HG02885 (cell line): ENCODE measurements at regions not wholly inside any gene's neighbourhood (a gene's known extent, or its start where the extent isn't known, plus 50 kb on each side); places are given as distances from the start of the nearest gene placed in this dataset.
"Not testable (repeated sequence)": the region's sequence is repeated elsewhere in the genome, so short reads cannot be mapped to it uniquely, and the experiment has no call there.

Experiments
- ATAC-seq: cut with Tn5 transposase; IDR thresholded peaks from one replicate; pipeline ENCODE4 v1.9.1; 2021; ENCODE audit warnings: mild to moderate bottlenecking; ENCODE audit not compliant: unreplicated experiment, poor library complexity

- ATAC-seq: no peak
Measured at GRCh38 chr5:167063116-167063515, 1228.3 kb upstream of the WWC1 start.

- ATAC-seq: no peak
Measured at GRCh38 chr5:167063788-167064187, 1227.7 kb upstream of the WWC1 start.

GRCh38 chr5:167064198-167064776 is 1227.2 kb upstream of the WWC1 start:
- no peak for ATAC-seq

GRCh38 chr5:167065794-167066193 is 1225.7 kb upstream of the WWC1 start:
- ATAC-seq: no peak

GRCh38 chr5:167071981-167072610 is 1219.3 kb upstream of the WWC1 start:
- no peak for ATAC-seq

- ATAC-seq: no peak
Measured at GRCh38 chr5:167081561-167081960, 1209.9 kb upstream of the WWC1 start.

- no peak for ATAC-seq
Measured at GRCh38 chr5:167096816-167097215, 1194.6 kb upstream of the WWC1 start.

GRCh38 chr5:167104351-167104750 is 1187.1 kb upstream of the WWC1 start:
- ATAC-seq: no peak

- no peak for ATAC-seq
Measured at GRCh38 chr5:167105941-167106340, 1185.5 kb upstream of the WWC1 start.

- no peak for ATAC-seq
Measured at GRCh38 chr5:167107684-167108083, 1183.8 kb upstream of the WWC1 start.

- not testable (repeated sequence) for ATAC-seq
Measured at GRCh38 chr5:167108266-167108665, 1183.2 kb upstream of the WWC1 start.

GRCh38 chr5:167112556-167112955 is 1178.9 kb upstream of the WWC1 start:
- no peak for ATAC-seq

GRCh38 chr5:167122267-167122666 is 1169.2 kb upstream of the WWC1 start:
- ATAC-seq: no peak

GRCh38 chr5:167123126-167123525 is 1168.3 kb upstream of the WWC1 start:
- ATAC-seq: no peak

- ATAC-seq: no peak
Measured at GRCh38 chr5:167128581-167128980, 1162.9 kb upstream of the WWC1 start.

- ATAC-seq: no peak
Measured at GRCh38 chr5:167140548-167141291, 1150.7 kb upstream of the WWC1 start.

GRCh38 chr5:167143716-167144115 is 1147.7 kb upstream of the WWC1 start:
- no peak for ATAC-seq

- no peak for ATAC-seq
Measured at GRCh38 chr5:167145841-167146240, 1145.6 kb upstream of the WWC1 start.

- ATAC-seq: no peak
Measured at GRCh38 chr5:167147879-167148278, 1143.6 kb upstream of the WWC1 start.

- no peak for ATAC-seq
Measured at GRCh38 chr5:167150661-167151060, 1140.8 kb upstream of the WWC1 start.

- no peak for ATAC-seq
Measured at GRCh38 chr5:167152561-167152960, 1138.9 kb upstream of the WWC1 start.
